ENCODE measurements at regions not wholly inside any gene's neighbourhood (a gene's known extent, or its start where the extent isn't known, plus 50 kb on each side); places are given as distances from the start of the nearest gene placed in this dataset.
"Not testable (repeated sequence)": the region's sequence is repeated elsewhere in the genome, so short reads cannot be mapped to it uniquely, and the experiment has no call there.

GRCh38 chrX:40904739-40905138 lies 169.4 kb upstream of the MED14 start:
- H3K4me3 ChIP-seq (ENCODE audit: low read depth, low read length); H3K36me3 ChIP-seq (ENCODE audit: control insufficient read depth in 2 of 2, insufficient read depth in 1 of 2, low read length in 2 of 2); H3K4me1 ChIP-seq (ENCODE audit: control insufficient read depth, insufficient read depth, low read length); H3K9me3 ChIP-seq (ENCODE audit: control insufficient read depth, insufficient read depth, low read depth, low read length); CTCF ChIA-PET; H3K27ac ChIP-seq (ENCODE audit: extremely low read depth, low read depth, low read length): not testable (repeated sequence)
- TF ChIP-seq ZNF580 (tag by site-specific recombination; IDR thresholded peaks at IDR 0.05) (0 out of 2 replicates have a peak, but pooled peaks have one; percentile 14), ZNF146 (tag by site-specific recombination; IDR thresholded peaks at IDR 0.05) (peak; percentile 78)
- POLR2A ChIA-PET = interaction anchor here (0.7 kb wide), 2 partner anchors 293 to 657 kb away, joined by 3 read pairs; no protein-coding TSS in a partner anchor

- no peak for TF ChIP-seq ATF2 (tag by site-specific recombination; IDR thresholded peaks at IDR 0.05; ENCODE audit: low read depth)
- no peak for TF ChIP-seq ZNF707 (tag by site-specific recombination; IDR thresholded peaks at IDR 0.05)
- TF ChIP-seq, protein P1, sequence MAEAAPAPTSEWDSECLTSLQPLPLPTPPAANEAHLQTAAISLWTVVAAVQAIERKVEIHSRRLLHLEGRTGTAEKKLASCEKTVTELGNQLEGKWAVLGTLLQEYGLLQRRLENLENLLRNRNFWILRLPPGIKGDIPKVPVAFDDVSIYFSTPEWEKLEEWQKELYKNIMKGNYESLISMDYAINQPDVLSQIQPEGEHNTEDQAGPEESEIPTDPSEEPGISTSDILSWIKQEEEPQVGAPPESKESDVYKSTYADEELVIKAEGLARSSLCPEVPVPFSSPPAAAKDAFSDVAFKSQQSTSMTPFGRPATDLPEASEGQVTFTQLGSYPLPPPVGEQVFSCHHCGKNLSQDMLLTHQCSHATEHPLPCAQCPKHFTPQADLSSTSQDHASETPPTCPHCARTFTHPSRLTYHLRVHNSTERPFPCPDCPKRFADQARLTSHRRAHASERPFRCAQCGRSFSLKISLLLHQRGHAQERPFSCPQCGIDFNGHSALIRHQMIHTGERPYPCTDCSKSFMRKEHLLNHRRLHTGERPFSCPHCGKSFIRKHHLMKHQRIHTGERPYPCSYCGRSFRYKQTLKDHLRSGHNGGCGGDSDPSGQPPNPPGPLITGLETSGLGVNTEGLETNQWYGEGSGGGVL (tag by site-specific recombination; IDR thresholded peaks at IDR 0.05) = no peak
- no peak for TF ChIP-seq ZFP37 (tag by site-specific recombination; IDR thresholded peaks at IDR 0.05)
- no peak for TF ChIP-seq ZNF654 (tag by site-specific recombination; IDR thresholded peaks at IDR 0.05; ENCODE audit: low read depth)
- TF ChIP-seq MEIS1 (CRISPR knock-in tag; IDR thresholded peaks at IDR 0.05; ENCODE audit: borderline replicate concordance) = no peak
- no peak for TF ChIP-seq ZNF670 (tag by site-specific recombination; IDR thresholded peaks at IDR 0.05; ENCODE audit: low read depth)
- POLR2A ChIA-PET = no interaction called here
- no peak overlapping the region for H3K27ac ChIP-seq (ENCODE audit: extremely low read depth, low read depth, low read length)
- no peaks in the 10 kb centered on the region for H3K36me3 ChIP-seq (ENCODE audit: control insufficient read depth in 2 of 2, insufficient read depth in 1 of 2, low read length in 2 of 2)
- H3K9me3 ChIP-seq (ENCODE audit: control insufficient read depth, insufficient read depth, low read depth, low read length) = no peaks in the 10 kb centered on the region
- peaks cover 10% of the 10 kb centered on the region for H3K4me1 ChIP-seq (ENCODE audit: control insufficient read depth, insufficient read depth, low read length)
- H3K4me3 ChIP-seq (ENCODE audit: low read depth, low read length) = no peak overlapping the region
- CTCF ChIA-PET = interaction anchor here (0.6 to 0.7 kb wide), 2 partner anchors 17 to 89 kb away, joined by 3 read pairs; no protein-coding TSS in a partner anchor
Observed at GRCh38 chrX:40908026-40908425, 172.7 kb upstream of the MED14 start.

DNA sequence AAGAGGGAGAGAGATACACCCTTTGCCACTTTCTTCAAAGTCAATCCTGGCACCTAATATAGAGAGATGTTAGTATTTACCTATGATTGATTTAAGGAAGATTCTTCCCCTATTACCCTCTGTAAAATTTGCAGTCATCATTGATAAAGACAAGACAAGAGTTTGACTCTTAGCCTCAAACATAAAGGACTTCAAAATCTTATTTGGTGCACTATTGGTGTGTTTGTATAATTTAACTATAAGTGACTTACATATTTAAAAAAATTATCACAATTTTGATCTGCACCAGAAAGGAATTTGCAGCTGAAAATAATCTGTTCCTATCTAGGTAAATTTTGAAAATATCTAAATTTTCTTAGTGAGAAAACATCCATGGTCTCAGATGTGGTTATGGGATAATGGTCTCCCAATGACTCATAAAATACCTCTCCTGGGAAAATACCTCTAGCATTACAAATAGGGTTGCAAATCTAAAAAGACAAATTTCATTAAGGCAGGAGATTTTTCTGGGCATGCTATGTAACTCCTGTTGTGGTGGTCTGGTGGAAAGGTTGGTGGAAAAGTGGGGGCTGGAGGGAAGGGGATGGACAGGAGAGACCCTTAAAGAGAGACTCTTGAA lies 173.6 kb upstream of the MED14 start:
- no peaks in the 10 kb centered on the region for H3K9me3 ChIP-seq (ENCODE audit: control insufficient read depth, insufficient read depth, low read depth, low read length)
- no peak for TF ChIP-seq ZNF514 (tag by site-specific recombination; IDR thresholded peaks at IDR 0.05)
- no peak for TF ChIP-seq ZBTB48 (tag by site-specific recombination; IDR thresholded peaks at IDR 0.05)
- TF ChIP-seq PRDM6 (tag by site-specific recombination; IDR thresholded peaks at IDR 0.05) = peak; percentile 19; the same call in 1 of the 2 replicates
- no peak for TF ChIP-seq FEZF1 (tag by site-specific recombination; IDR thresholded peaks at IDR 0.05)
- no peak for TF ChIP-seq ZNF776 (tag by site-specific recombination; IDR thresholded peaks at IDR 0.05; ENCODE audit: borderline replicate concordance)
- no peak for TF ChIP-seq GLI4 (tag by site-specific recombination; IDR thresholded peaks at IDR 0.05)
- no peak for TF ChIP-seq ZNF324 (tag by site-specific recombination; IDR thresholded peaks at IDR 0.05)
- TF ChIP-seq ZNF843 (tag by site-specific recombination; IDR thresholded peaks at IDR 0.05) = no peak
- H3K36me3 ChIP-seq (ENCODE audit: control insufficient read depth in 2 of 2, insufficient read depth in 1 of 2, low read length in 2 of 2) = no peaks in the 10 kb centered on the region
- H3K27ac ChIP-seq (ENCODE audit: extremely low read depth, low read depth, low read length) = no peak overlapping the region
- no peak overlapping the region for H3K4me3 ChIP-seq (ENCODE audit: low read depth, low read length)
- ChIA-PET CTCF (no interaction called here), POLR2A (no interaction called here)
- peaks cover 10% of the 10 kb centered on the region for H3K4me1 ChIP-seq (ENCODE audit: control insufficient read depth, insufficient read depth, low read length)

All from HEK293 (cell line).